ENCODE measurements at regions not wholly inside any gene's neighbourhood (a gene's known extent, or its start where the extent isn't known, plus 50 kb on each side); places are given as distances from the start of the nearest gene placed in this dataset.
"Not testable (repeated sequence)": the region's sequence is repeated elsewhere in the genome, so short reads cannot be mapped to it uniquely, and the experiment has no call there.

DNA sequence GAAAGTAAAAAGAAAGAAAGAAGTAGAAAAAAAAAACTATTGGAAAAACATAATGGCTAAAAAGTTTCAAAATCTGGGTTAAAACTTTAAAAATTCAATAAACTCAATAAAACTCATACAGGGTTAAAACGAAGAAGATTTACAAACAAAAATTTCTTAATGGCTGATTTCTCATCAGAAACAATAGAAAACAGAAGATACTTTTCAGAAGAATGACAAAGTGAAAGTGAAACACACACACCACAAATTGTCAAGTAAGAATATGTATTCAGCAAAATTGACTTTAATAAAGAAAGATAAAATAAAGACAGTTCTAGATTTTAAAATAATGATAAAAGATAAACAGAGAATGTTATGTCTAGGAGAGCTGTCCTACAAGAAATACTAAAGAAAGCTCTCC, 618.9 kb upstream of the GJE1 start:
- in situ Hi-C loops (cut with HindIII; ENCODE audit: low sequenced_read_pairs): no loop called here

DNA sequence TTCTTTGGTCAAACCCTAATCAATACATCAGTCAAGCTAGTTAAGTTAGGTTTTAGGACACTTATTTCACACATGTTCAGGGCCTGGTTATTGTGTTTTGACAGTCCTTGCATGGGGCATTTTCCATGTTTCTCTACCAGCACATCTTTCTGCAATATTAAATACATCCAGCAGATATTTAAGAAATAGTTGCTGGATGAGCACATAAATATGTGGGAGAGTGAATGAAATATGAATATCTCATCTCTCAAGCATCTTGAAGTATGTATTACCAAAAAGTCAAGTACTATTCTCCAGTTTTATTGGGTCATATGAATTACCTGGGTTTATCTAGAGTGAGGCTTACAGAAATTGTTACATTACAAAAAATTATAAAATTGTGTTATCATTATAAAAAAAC, 621.9 kb upstream of the GJE1 start:
- in situ Hi-C loops (cut with HindIII; ENCODE audit: low sequenced_read_pairs): no loop called here

DNA sequence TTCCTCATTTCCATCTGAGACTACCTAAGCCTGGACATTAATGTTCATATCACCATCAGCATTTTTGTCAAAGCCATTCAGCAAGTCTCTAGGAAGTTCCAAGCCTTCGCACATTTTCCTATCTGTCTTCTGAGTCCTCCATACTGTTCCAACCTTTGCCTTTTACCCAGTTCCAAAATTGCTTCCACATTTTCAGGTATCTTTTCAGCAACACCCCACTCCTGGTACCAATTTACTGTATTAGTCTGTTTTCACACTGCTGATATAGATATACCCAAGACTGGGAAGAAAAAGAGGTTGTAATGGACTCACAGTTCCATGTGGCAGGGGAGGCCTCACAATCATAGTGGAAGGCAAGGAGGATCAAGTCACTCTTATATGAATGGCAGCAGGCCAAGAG, 626.7 kb upstream of the GJE1 start:
- in situ Hi-C loops (cut with HindIII; ENCODE audit: low sequenced_read_pairs): not testable (repeated sequence)

DNA sequence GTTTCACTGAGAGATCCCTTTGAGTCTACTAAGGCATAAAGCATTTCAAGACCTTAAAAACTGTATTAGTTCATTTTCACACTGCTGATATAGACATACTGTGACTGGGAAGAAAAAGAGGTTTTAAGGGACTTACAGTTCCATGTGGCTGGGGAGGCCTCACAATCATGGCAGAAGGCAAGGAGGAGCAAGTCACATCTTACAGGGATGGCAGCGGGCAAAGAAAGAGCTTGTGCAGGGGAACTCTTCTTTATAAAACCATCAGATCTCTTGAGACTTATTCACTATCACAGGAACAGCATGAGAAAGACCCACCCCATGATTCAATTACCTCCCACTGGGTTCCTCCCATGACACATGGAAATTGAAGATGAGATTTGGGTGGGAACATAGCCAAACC, 628.4 kb upstream of the GJE1 start:
- in situ Hi-C loops (cut with HindIII; ENCODE audit: low sequenced_read_pairs): not testable (repeated sequence)

DNA sequence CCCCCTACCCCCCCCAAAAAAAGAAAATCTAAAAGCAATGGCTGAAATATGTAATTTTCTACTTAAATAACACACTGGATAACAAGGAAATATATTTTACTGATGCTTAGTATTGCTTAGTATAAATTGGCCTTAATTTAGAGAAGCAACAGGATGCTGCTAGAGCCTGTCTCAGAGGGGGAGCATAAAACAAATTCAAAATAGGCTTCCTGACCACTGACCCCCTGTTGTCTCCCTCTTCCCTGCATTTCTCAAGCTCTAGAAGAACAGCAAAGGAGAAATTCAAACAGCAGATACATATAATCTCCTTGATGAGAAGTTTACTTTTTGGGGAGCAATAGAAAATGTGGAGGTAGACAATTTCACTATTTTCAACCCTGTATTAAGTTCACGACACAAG, 631.1 kb upstream of the GJE1 start:
- in situ Hi-C loops (cut with HindIII; ENCODE audit: low sequenced_read_pairs): no loop called here

DNA sequence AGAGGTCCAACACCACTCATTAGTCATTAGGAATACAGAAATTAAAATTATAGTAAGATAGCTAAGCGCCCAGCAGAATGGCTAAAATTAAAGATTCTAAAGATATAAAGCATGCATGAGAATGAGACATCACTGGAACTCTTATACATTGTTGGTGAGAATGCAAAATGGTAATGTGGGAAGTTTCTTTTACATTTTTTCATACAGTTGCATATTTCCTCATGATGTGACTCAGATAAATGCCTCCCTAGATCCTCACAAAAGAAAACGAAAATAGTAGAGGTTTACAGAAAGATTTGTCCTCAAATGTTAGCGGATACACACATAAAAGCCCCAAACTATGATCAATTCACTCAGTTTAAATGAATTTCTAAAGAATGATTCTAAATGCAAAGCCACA, 633.7 kb upstream of the GJE1 start:
- in situ Hi-C loops (cut with HindIII; ENCODE audit: low sequenced_read_pairs): no loop called here

DNA sequence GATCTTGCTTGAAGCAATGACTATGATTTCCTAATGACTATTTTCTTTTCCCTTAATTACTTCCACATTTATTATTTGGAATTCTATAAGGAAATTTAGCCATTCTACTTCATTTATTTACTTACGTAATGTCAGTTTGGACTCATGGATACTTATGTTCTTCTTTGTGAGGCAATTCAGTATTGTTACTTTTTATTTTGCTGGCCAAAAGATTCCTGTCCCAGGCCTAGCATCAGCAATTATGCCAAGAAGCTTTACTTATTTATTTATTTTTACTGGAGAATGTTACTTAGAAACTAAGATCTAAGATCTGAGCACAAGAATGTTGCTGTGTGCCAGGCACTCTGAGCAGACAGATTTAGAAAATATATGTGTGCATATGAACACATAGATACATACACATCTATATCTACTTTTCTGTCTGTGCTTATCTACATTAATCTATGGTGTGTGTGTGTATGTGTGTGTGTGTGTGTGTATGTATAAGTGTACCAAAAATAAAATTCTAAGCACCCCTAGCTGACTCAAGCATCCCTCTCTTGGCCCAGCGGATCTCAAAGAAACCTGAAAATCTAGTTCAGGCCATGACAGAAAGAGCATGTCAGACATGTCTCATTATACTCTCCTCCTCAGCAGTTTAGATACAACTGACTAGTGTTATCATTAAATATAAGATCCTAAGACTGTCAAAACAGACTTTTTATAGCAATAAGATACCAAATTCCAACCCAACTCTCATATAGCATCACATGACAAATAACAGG, 640.0 kb upstream of the GJE1 start:
- in situ Hi-C loops (cut with HindIII; ENCODE audit: low sequenced_read_pairs): no loop called here

DNA sequence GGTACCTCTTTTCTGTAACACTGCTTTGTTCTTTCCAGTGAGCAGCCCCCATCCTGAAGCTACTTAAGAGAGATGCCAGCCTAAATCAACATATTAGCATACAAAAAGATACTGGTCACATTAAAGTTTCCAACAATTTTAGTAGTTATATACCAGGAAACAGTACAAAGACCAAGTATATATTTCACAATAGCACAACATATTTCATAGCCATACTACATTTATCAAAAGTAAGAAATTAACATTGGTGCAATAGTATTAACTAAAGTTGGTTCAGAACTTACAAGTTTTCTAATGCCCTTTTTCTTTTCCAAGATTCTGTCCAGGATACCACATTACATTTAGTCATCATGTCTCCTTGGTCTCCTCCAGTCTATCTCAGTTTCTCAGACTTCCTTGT, 641.0 kb upstream of the GJE1 start:
- in situ Hi-C loops (cut with HindIII; ENCODE audit: low sequenced_read_pairs): no loop called here

DNA sequence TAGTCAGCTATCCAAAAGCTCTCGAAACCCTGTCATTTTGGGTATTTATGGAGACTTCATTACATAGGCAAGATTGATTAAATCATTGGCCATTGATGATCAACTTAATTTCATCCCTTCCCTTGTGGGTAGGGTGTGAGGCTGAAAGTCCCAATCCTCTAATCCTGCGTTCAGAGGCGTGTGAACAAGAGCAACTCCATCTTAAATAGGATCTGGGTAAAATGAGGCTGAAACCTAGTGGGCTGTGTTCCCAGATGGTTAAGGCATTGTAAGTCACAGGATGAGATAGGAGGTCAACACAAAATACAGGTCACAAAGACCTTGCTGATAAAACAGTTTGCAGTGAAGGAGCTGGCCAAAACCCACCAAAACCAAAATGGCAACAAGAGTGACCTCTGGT, 641.7 kb upstream of the GJE1 start:
- in situ Hi-C loops (cut with HindIII; ENCODE audit: low sequenced_read_pairs): no loop called here

DNA sequence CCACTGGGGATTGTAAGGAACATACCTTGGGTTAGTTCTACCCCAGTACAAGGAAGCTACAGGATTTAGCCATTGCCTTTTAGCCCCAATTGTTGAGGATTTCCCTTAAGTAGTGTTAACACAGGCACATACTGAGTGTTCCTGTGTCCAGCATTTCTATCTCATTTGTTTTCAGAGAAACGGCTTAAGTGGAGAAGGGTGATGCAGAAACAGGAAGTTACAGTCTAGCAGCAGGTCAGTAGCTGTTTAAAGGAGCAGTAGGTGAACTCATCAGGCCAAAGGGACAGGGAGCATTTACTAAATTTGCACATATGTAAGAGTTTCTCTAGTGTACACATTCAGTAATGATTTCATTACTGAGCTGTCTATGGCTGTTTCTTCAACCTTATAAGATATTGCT, 644.2 kb upstream of the GJE1 start:
- in situ Hi-C loops (cut with HindIII; ENCODE audit: low sequenced_read_pairs): no loop called here

DNA sequence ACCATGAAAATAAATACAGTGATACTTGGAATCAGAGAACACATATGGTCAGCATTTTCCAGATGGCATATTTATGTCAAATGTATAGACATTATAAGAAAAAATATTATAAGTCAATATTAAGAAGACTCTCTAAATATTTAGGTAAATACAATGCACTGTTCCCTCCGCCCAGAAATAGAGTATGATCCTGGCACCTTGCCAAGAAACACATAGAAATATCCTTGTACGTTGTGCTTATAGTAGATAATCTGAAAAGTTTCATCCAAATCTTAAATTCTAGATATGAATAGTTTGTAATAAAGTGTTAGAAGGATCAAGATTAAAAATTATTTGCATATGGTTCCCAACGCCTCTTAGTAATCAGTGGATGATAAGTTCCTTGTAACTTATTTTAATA, 645.8 kb upstream of the GJE1 start:
- in situ Hi-C loops (cut with HindIII; ENCODE audit: low sequenced_read_pairs): no loop called here

DNA sequence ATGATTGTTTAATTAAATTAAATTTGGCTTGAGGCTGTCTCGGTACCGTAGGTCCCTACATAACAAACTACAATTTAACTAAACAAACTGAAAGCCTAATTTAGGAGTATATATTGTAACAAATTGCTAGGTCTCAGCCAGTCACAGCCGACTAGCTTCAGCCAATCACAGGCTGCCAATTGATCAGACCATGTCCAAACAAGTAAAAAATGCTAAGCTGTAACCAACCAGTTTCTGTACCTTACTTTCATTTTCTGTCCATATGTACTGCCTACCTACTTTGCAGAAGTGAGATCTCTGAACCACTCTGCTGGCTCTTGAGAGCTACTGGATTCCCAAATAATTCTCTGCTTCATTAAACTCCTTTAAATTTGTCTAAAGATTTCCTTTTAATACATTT, 648.0 kb upstream of the GJE1 start:
- in situ Hi-C loops (cut with HindIII; ENCODE audit: low sequenced_read_pairs): no loop called here

DNA sequence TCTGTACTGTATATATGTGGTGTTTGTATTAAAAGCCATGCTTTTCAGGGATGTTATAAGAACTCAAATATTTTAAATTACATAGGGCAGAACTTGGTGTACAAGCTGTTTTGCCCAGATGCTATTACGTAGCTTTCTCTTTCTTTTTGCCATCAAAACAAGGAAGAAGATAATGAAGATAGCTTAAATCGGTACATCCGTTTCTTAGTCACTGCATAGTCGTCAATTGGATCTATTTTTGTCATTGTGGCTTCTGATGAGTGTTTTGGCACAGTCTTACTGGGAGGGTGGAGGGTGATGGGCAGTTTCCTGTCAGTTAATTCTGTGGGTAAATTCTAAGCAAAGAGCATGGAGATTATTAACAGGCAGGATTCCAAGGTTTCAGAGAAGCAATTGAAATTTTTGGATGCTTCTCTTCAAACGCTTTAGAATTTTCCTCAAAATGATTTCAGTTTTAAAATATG, 649.1 kb upstream of the GJE1 start:
- in situ Hi-C loops (cut with HindIII; ENCODE audit: low sequenced_read_pairs): no loop called here

DNA sequence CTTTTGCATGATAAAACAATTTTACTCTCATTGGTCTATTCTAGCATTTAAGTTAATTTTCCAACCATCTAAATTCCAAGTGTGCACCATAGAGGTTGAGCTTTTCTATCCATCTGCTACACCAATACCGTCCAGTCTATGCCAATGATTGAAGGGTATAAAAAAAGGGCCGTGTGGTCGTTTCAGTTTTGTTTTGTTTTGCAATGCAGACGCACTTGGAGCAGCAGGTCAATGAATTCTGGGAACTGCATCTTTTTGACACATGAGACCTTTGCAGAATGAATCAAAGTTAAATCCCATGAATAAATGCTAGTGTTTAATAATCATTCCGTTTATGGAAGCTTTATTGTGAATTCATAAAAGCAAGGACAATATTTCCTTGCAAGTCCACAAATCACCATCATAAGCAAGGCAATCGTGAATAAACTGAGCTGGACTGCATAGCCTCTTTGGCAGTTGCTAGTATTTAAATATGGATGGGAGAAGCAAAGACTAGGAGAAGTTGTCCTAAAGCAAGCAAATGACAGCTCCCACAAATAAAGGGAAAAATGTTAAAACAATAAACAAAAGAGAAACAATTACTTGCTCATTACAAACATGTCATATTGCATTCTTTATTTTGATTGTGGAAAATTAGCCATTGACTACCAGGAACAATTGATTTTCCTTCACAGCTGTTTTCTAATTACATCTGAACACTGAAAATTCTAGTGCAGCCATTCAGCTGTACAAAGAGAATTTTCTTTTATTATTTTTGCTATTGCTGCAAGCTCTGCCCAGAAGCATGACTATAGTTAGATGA, 649.7 kb upstream of the GJE1 start:
- in situ Hi-C loops (cut with HindIII; ENCODE audit: low sequenced_read_pairs): no loop called here

DNA sequence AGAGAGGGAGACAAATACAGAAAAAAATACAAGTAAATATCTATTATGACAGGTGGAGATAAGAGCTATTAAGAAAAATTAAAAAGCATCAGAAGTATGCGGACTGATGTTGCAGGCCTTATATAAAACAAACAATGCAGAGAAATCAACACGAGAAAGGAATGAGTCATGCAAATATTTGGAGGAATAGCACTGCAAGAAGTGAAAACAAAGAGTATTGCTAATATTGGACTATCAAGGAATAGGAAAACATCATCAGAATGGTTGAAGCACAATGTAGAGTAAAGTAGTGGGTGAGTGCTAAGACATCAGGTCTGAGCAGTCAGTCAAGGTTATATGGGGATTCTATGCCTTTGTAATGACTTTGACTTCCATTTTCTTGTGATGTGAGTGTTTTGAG, 657.5 kb upstream of the GJE1 start:
- in situ Hi-C loops (cut with HindIII; ENCODE audit: low sequenced_read_pairs): no loop called here

DNA sequence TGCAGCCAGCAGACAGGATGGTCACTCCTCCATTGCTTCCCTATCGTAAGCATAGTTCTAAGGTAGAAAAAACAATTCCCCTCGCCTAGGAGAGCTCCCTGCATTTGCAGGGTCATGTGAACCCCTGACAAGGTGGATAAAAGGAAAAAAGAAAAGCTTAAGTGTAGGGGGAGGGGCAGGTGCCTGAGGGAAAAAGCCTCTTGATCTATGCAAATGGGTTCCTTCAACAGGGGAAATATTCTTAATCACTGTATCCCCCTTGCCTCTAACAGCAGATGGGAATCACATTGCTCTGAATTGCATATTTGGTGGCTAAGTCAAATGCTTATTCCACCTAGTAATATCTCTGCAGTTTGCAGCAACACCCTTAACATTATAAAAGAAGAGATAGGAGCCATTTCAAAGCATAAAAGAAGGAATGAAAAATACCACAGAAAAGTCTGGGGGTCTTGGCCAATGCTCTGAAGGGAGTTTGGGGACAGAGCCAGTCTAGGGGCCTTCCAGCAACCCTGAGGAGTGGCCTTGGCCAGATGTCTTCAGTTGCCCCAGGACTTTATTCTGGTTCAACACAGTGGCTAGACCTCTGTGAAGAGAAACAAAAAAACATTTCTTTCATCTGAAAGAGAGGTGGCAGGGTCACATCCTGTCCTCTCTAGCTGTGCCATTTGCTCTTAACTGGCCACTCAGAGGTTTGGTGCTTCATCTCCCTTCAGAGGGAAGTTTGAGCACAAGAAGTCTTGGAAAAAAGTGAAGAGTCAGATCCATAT, 660.4 kb upstream of the GJE1 start:
- in situ Hi-C loops (cut with HindIII; ENCODE audit: low sequenced_read_pairs): no loop called here

DNA sequence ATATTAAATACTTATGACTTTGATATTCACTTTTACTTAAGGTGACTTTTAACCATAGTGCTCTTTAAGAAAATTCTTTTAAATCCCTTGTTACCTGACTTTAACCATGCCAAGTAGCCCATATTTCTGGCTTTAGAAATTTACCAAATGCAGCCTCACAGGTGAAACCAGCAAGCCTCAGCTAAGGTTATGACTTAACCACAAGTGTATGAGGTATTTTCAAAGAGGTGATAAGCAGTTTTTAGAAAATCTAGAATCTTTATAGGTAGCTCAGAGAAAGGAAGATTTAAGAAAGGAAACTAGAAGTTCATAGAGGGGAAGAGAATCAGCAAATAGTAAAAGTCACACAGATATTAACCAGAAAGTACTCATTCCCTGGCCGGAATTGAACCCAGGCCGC, 661.9 kb upstream of the GJE1 start:
- in situ Hi-C loops (cut with HindIII; ENCODE audit: low sequenced_read_pairs): no loop called here

DNA sequence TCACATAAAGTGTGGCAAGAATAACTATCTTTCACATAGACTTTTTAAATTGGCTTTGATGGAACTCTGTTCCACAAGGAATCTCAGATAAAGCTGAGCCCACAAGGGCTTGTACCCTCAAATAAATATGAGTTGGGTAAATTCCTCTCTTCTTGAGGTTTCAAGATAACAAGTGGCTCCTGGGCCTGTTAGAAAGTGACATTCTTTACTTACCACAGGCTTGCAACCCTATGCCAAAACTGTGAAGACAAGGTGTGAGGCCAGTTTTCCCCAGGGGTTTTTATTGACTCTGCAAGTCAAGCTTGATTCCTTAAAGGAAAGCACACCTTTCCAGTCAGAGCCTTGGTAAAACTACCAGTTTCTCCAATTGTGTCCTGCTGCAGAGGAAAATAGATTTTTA, 664.8 kb upstream of the GJE1 start:
- in situ Hi-C loops (cut with HindIII; ENCODE audit: low sequenced_read_pairs): no loop called here

DNA sequence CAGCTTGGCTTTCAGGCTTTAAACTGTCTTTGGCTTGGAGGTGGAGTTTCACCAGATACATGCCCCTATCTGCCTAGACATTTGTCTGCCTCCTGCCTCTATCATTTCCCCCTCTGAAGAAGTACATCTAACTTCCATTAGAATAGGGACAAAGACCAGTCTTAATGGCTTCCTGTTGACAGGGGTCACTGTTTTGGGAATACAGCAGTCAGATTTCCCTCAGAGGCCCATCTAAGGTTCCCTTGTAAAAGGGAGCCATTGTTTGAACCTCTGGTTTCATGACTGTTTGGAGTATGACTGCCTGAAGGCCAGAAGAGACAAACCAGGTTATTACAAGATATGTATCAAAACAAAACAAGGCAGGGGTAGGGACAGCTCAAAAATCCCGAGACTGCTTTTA, 665.7 kb upstream of the GJE1 start:
- in situ Hi-C loops (cut with HindIII; ENCODE audit: low sequenced_read_pairs): no loop called here

DNA sequence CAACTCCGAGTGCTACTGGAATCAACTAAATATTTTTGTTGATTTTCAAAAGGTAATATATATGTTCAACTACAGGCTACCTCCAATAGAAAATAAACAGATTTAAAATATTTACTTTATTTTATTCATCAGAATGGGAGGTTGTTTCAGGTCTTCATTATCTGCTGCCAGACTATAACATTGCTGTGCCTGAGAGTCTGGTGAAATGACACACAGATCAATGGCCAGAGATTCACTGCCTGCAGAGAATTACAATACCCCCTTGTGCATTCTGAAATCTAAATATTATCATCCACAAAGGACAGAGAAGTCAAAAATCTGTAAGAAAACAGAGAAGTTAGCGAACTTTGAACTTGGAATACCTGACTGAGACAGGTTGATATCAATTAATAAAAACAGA, 667.8 kb upstream of the GJE1 start:
- in situ Hi-C loops (cut with HindIII; ENCODE audit: low sequenced_read_pairs): no loop called here

DNA sequence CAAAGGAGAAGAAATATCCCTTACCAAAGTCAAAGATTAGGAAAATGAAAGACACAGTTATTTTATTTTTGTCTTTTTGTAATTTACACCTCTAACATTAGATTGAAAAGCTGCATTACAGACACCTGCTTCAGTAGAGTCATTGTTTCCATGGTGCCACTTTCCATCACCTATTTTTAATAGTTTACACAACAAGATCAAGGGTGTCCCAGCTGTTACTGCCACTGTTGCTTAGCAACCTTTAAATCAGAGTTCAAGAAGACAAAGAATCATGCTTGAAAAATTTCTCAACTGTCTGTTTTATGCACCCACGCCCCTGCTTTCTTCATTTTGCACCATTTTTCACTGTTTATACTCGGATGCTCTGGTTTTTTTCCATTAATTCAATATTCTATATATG, 668.2 kb upstream of the GJE1 start:
- in situ Hi-C loops (cut with HindIII; ENCODE audit: low sequenced_read_pairs): no loop called here
